Keratinocyte (primary cell): ENCODE measurements at regions not wholly inside any gene's neighbourhood (a gene's known extent, or its start where the extent isn't known, plus 50 kb on each side); places are given as distances from the start of the nearest gene placed in this dataset.
"Not testable (repeated sequence)": the region's sequence is repeated elsewhere in the genome, so short reads cannot be mapped to it uniquely, and the experiment has no call there.

Source experiments
- EZH2 ChIP-seq: IDR thresholded peaks from one replicate; pipeline ENCODE4 v1.6.1; 2012; ENCODE audit warnings: inconsistent platforms, mild to moderate bottlenecking, low read length, moderate library complexity
- TF ChIP-seq, protein P1 (sequence below), 3 experiments: IDR thresholded peaks in 1 of 3; conservative IDR thresholded peaks in 1 of 3; optimal IDR thresholded peaks in 1 of 3; 2 replicates in 2 of 3; 3 replicates in 1 of 3; pipeline versions ENCODE3 to v1.5.1; 2011; ENCODE audit warnings: low read length in 3 of 3, mild to moderate bottlenecking in 3 of 3, moderate library complexity in 2 of 3, control low read depth in 1 of 3, inconsistent platforms in 1 of 3; ENCODE audit not compliant: insufficient read depth in 2 of 3; ENCODE audit errors: extremely low read depth in 1 of 3

DNA sequence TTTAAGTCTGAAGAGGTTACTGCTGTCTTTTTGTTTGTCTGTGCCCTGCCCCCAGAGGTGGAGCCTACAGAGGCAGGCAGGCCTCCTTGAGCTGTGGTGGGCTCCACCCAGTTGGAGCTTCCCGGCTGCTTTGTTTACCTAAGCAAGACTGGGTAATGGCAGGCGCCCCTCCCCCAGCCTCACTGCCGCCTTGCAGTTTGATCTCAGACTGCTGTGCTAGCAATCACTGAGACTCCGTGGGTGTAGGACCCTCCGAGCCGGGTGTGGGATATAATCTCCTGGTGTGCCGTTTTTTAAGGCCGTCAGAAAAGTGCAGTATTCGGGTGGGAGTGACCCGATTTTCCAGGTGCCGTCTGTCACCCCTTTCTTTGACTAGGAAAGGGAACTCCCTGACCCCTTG, 499.3 kb upstream of the GRAMD2B start:
- TF ChIP-seq, protein P1, sequence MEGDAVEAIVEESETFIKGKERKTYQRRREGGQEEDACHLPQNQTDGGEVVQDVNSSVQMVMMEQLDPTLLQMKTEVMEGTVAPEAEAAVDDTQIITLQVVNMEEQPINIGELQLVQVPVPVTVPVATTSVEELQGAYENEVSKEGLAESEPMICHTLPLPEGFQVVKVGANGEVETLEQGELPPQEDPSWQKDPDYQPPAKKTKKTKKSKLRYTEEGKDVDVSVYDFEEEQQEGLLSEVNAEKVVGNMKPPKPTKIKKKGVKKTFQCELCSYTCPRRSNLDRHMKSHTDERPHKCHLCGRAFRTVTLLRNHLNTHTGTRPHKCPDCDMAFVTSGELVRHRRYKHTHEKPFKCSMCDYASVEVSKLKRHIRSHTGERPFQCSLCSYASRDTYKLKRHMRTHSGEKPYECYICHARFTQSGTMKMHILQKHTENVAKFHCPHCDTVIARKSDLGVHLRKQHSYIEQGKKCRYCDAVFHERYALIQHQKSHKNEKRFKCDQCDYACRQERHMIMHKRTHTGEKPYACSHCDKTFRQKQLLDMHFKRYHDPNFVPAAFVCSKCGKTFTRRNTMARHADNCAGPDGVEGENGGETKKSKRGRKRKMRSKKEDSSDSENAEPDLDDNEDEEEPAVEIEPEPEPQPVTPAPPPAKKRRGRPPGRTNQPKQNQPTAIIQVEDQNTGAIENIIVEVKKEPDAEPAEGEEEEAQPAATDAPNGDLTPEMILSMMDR (optimal IDR thresholded peaks at IDR 0.05 in 1 of 3, IDR thresholded peaks at IDR 0.05 in 1 of 3, conservative IDR thresholded peaks at IDR 0.05 in 1 of 3; ENCODE audit: extremely low read depth in 1 of 3, insufficient read depth in 2 of 3, low read length in 3 of 3): not testable (repeated sequence)
- TF ChIP-seq EZH2: not testable (repeated sequence)
